ENCODE measurements at regions not wholly inside any gene's neighbourhood (a gene's known extent, or its start where the extent isn't known, plus 50 kb on each side); places are given as distances from the start of the nearest gene placed in this dataset.
"Not testable (repeated sequence)": the region's sequence is repeated elsewhere in the genome, so short reads cannot be mapped to it uniquely, and the experiment has no call there.

DNA sequence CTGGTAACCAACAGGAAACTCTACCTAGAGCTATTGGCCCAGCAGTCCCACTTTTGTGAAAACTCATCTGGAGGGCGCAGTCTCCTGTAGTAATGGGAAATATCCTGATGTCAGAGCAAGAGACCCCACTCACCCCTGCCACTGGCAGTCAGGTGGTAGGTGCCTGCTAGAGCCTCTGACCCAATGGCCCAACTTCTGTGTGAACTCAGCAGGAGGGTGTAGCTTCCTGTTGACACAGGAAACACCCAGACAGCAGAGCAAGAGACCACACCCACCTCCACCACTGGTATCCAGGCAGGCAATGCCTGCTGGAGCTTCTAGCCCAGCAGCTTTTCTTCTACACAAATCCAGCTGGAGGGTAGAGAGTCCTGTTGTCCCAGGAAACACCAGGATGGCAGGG lies 1176.8 kb upstream of the PRR20A start:
- WGBS, 2 donors = 79% methylated on average over 1 of the region's 1 CpG; no CpG with 5 or more reads in 1 of the 2 donors
- no peak for TF ChIP-seq POLR2A (IDR thresholded peaks at IDR 0.05)
- no peak for TF ChIP-seq EP300 (IDR thresholded peaks at IDR 0.05)
- TF ChIP-seq, protein P1, sequence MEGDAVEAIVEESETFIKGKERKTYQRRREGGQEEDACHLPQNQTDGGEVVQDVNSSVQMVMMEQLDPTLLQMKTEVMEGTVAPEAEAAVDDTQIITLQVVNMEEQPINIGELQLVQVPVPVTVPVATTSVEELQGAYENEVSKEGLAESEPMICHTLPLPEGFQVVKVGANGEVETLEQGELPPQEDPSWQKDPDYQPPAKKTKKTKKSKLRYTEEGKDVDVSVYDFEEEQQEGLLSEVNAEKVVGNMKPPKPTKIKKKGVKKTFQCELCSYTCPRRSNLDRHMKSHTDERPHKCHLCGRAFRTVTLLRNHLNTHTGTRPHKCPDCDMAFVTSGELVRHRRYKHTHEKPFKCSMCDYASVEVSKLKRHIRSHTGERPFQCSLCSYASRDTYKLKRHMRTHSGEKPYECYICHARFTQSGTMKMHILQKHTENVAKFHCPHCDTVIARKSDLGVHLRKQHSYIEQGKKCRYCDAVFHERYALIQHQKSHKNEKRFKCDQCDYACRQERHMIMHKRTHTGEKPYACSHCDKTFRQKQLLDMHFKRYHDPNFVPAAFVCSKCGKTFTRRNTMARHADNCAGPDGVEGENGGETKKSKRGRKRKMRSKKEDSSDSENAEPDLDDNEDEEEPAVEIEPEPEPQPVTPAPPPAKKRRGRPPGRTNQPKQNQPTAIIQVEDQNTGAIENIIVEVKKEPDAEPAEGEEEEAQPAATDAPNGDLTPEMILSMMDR (IDR thresholded peaks at IDR 0.05) = no peak
- no peak for TF ChIP-seq POLR2AphosphoS5 (IDR thresholded peaks at IDR 0.05)
- ATAC-seq (ENCODE audit: low FRiP score in 2 of 2) (peak in 1 of 2 donors; percentile 57), DNase-seq (no peak)
- H3K27ac ChIP-seq = no peak overlapping the region
- no peaks in the 10 kb centered on the region for H3K36me3 ChIP-seq
- H3K27me3 ChIP-seq = no peaks in the 10 kb centered on the region
- no peaks in the 10 kb centered on the region for H3K9me3 ChIP-seq
- no peak overlapping the region for H3K4me3 ChIP-seq
- H3K4me1 ChIP-seq = no peaks in the 10 kb centered on the region

DNA sequence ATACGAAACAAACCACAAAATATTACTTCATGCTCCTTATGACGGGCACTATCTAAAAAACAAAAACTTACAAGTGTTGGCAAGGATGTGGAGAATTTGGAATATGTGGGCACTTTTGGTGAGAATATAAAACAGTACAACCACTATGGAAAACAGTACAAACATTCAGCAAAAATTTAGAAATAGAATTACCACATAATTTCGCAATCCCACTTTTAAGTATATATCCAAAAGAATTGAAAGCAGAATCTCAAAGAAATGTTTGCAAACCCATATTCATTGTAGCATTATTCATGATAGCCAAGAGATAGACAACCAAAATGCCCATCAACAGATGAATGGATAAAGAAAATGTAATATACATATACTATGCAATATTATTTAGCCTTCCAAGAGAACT lies 1173.7 kb upstream of the PRR20A start:
- no peaks in the 10 kb centered on the region for H3K36me3 ChIP-seq
- WGBS, 2 donors = 92 to 95% methylated on average over 3 of the region's 3 CpGs
- H3K4me1 ChIP-seq = no peaks in the 10 kb centered on the region
- TF ChIP-seq EP300 (IDR thresholded peaks at IDR 0.05) (no peak), POLR2A (IDR thresholded peaks at IDR 0.05) (no peak), POLR2AphosphoS5 (IDR thresholded peaks at IDR 0.05) (no peak)
- TF ChIP-seq, protein P1 (IDR thresholded peaks at IDR 0.05) = no peak
- no peaks in the 10 kb centered on the region for H3K27me3 ChIP-seq
- ATAC-seq (ENCODE audit: low FRiP score in 2 of 2) = no peak
- H3K4me3 ChIP-seq = no peak overlapping the region
- no peak overlapping the region for H3K27ac ChIP-seq
- no peak for DNase-seq
- no peaks in the 10 kb centered on the region for H3K9me3 ChIP-seq

DNA sequence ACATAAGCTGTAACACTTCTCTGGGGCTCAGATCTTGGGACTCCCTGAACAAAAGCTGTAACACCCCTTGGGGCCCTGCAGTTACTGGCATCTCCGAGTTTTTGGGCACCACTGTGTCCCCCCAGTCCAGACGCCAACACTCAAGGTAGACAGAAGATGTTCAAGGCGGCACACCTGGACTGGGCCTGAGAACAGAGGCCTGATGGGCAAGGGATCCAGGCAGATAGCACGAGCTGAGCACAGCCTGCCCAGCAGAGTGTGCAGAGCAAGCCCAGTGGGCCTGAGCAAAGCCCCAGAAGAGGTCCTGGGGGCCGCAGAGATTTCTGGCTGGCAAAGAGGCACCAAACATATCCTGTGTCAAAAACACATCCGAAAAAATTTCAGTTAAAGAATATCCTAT lies 1163.3 kb upstream of the PRR20A start:
- DNase-seq (no peak), ATAC-seq (ENCODE audit: low FRiP score in 2 of 2) (peak in 1 of 2 donors; percentile 65)
- H3K27me3 ChIP-seq = no peaks in the 10 kb centered on the region
- peaks cover 0 to 12% (median 0%) of the 10 kb centered on the region in 4 donors for H3K9me3 ChIP-seq
- no peak overlapping the region for H3K27ac ChIP-seq
- WGBS, 2 donors = 81 to 82% methylated on average over 3 to 5 of the region's 6 CpGs
- no peak for TF ChIP-seq POLR2AphosphoS5 (IDR thresholded peaks at IDR 0.05)
- no peak for TF ChIP-seq POLR2A (IDR thresholded peaks at IDR 0.05)
- TF ChIP-seq, protein P1 (IDR thresholded peaks at IDR 0.05) = no peak
- TF ChIP-seq EP300 (IDR thresholded peaks at IDR 0.05) = no peak
- H3K36me3 ChIP-seq = no peaks in the 10 kb centered on the region
- no peaks in the 10 kb centered on the region for H3K4me1 ChIP-seq
- H3K4me3 ChIP-seq = no peak overlapping the region

DNA sequence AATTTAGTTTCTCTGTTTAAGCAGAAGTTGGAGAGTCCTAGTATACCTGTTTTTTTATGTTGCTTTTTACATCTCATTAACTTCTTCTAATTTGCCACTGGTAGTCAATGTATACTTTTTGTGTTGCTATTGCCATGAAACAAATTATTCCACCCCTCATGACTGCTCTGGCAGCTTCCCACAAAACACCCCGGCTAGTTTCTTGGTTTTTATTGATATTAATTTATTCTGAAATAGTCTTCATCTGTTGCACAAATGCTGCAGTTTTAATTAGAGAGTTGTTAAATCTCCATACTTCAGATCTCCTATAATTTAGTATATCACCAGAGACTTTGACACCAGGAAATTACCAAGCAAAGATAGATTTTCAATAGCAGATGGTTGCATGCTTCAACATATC lies 1159.3 kb upstream of the PRR20A start:
- TF ChIP-seq, protein P1 (IDR thresholded peaks at IDR 0.05) = no peak
- TF ChIP-seq EP300 (IDR thresholded peaks at IDR 0.05) = no peak
- TF ChIP-seq POLR2AphosphoS5 (IDR thresholded peaks at IDR 0.05) = no peak
- TF ChIP-seq POLR2A (IDR thresholded peaks at IDR 0.05) = no peak
- Histone ChIP-seq H3K4me3 (no peak overlapping the region), H3K36me3 (no peaks in the 10 kb centered on the region), H3K9me3 (peaks cover 0 to 13% (median 0%) of the 10 kb centered on the region in 4 donors), H3K27me3 (no peaks in the 10 kb centered on the region), H3K4me1 (no peaks in the 10 kb centered on the region), H3K27ac (no peak overlapping the region)
- DNase-seq (no peak), ATAC-seq (ENCODE audit: low FRiP score in 2 of 2) (no peak)
- 80 to 92% methylated on average over 1 of the region's 1 CpG for WGBS, 2 donors

DNA sequence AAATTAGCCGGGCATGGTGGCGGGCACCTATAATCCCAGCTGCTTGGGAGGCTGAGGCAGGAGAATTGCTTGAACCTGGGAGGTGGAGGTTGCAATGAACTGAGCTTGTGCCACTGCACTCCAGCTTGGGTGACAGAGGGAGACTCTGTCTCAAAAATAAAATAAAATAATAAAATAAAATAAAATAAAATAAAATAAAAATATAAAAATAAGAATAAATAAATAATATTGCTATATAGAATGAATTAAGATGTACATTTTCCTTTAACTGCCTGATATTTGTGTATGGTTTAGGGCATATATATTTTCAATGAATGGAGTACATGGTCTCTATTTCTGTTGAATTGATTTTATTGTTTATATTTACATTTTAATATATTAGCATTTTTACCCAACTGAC lies 1156.7 kb upstream of the PRR20A start:
- not testable (repeated sequence) for DNase-seq; H3K4me1 ChIP-seq; ATAC-seq (ENCODE audit: low FRiP score in 2 of 2); H3K4me3 ChIP-seq; H3K27me3 ChIP-seq; H3K36me3 ChIP-seq; H3K9me3 ChIP-seq; H3K27ac ChIP-seq
- 88 to 91% methylated on average over 2 of the region's 2 CpGs for WGBS, 2 donors
